Activated CD8-positive, alpha-beta T cell treated with anti-CD3 and anti-CD28 coated beads for 36 hours (primary cell): ENCODE measurements at regions not wholly inside any gene's neighbourhood (a gene's known extent, or its start where the extent isn't known, plus 50 kb on each side); places are given as distances from the start of the nearest gene placed in this dataset.

ENCODE experiments used
- ATAC-seq: fragments of 200-7000 bp; cut with Tn5 transposase; one replicate; pipeline ENCODE4 v1.10.0; 2021; ENCODE audit warnings: mild to moderate bottlenecking, moderate library complexity
- CTCF ChIA-PET: fragments of 350-600 bp; sonication (Branson Sonifier 250); formaldehyde crosslinking; loops from one replicate; lab custom pipeline; 2021; ENCODE audit warnings: antibody characterized with exemption; lab: Charles Lee
- POLR2A ChIA-PET: fragments of 350-600 bp; sonication (Branson Sonifier 250); formaldehyde crosslinking; loops from one replicate; lab custom pipeline; 2021; ENCODE audit warnings: antibody characterized with exemption; lab: Charles Lee
- DNase-seq: peaks from one replicate; pipeline ENCODE4 v3.0.0-alpha.2; 2020
- H3K27ac Mint-ChIP-seq: one replicate; pipeline ENCODE4 v1.8.0; 2021; ENCODE audit warnings: mild to moderate bottlenecking, mixed read lengths
- H3K27me3 Mint-ChIP-seq: one replicate; pipeline ENCODE4 v1.8.0; 2021; ENCODE audit warnings: mixed read lengths
- H3K36me3 Mint-ChIP-seq: one replicate; pipeline ENCODE4 v1.8.0; 2021; ENCODE audit warnings: low read depth, mixed read lengths
- H3K4me1 Mint-ChIP-seq: one replicate; pipeline ENCODE4 v1.8.0; 2021; ENCODE audit warnings: low read depth, mixed read lengths
- H3K4me3 Mint-ChIP-seq: one replicate; pipeline ENCODE4 v1.8.0; 2021; ENCODE audit warnings: mild to moderate bottlenecking, moderate library complexity, mixed read lengths
- H3K9me3 Mint-ChIP-seq: one replicate; pipeline ENCODE4 v1.8.0; 2021; ENCODE audit warnings: mixed read lengths
- intact Hi-C: fragments of 100-400 bp; cut with micrococcal nuclease; formaldehyde crosslinking; loops from one replicate; pipeline ENCODE4 v1.10.0; 2022
- TF ChIP-seq, protein P1 (sequence below): fragments of 200-600 bp; IDR thresholded peaks from one replicate; pipeline ENCODE4 v1.8.0; 2022; ENCODE audit warnings: antibody characterized with exemption, mild to moderate bottlenecking

DNA sequence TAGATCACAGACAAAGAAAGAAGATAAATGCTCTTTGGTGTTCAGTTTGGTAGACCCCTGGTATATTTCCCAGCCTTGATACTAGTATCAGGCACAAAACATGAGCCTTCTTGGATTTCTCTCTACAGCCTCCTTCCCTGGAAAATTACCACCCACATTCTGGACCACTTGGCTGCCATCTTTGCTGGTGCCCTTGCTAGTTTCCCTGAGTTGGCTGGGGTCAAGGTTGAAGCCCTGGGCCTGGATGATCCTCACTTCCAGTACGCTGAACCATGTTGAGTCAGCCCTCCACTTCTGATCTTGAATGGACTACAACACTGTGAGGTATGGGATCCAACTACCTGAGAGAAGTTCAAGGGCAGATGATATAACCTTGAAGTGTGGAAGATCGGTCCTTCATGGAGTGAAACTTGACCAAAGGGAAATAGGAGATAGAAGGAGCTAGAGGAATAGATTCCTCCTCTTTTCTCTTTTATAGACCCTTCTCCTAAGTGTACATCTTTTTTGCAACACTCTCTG, 501.4 kb downstream of the TMEM114 start:
- Mint-ChIP-seq H3K9me3 (peaks cover 2% of the 10 kb centered on the region), H3K27ac (no peak overlapping the region), H3K27me3 (no peaks in the 10 kb centered on the region), H3K4me1 (no peaks in the 10 kb centered on the region), H3K36me3 (no peaks in the 10 kb centered on the region), H3K4me3 (no peak overlapping the region)
- CTCF ChIA-PET = interaction anchor here (1.2 kb wide), 1 partner anchor 33 kb away, joined by 3 read pairs; no protein-coding TSS in a partner anchor
- intact Hi-C loops = no loop called here
- POLR2A ChIA-PET = no interaction called here
- TF ChIP-seq, protein P1, sequence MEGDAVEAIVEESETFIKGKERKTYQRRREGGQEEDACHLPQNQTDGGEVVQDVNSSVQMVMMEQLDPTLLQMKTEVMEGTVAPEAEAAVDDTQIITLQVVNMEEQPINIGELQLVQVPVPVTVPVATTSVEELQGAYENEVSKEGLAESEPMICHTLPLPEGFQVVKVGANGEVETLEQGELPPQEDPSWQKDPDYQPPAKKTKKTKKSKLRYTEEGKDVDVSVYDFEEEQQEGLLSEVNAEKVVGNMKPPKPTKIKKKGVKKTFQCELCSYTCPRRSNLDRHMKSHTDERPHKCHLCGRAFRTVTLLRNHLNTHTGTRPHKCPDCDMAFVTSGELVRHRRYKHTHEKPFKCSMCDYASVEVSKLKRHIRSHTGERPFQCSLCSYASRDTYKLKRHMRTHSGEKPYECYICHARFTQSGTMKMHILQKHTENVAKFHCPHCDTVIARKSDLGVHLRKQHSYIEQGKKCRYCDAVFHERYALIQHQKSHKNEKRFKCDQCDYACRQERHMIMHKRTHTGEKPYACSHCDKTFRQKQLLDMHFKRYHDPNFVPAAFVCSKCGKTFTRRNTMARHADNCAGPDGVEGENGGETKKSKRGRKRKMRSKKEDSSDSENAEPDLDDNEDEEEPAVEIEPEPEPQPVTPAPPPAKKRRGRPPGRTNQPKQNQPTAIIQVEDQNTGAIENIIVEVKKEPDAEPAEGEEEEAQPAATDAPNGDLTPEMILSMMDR = no peak
- no peak for DNase-seq
- no peak for ATAC-seq

DNA sequence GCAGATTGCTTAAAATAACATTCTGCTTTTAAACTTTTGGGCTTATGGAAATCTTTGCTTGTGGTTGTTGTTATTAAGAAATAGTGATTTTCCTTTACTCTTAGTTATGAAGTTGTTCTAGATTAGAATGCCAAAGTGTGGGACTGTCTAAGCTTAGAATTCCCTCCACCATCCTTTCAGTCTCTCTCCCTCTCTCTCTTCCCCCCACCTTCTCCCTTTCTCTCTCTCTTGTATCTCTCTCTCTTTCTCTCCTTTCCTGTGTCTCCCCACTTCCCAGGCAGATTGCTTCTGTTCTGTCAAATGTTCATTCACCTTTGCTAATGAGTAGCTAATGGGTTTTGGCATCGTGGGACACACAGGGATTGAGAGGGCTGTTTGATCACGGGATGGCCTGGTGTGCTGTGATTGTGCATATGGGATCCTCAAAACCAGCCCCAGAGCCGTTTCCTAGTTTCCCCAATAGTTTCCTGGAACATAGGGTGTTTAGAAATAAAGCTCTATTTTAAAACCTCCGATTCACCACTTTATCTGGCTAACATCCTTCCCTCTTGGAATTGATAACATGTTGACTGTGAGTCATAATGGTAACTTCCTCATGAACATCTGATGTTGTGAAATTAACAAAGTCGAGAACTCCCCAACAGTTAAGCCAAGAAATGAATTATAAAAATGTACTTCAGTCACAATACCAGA, 502.6 kb downstream of the TMEM114 start:
- DNase-seq = no peak
- Mint-ChIP-seq H3K36me3 (no peaks in the 10 kb centered on the region), H3K4me3 (no peak overlapping the region), H3K4me1 (no peaks in the 10 kb centered on the region), H3K27me3 (no peaks in the 10 kb centered on the region), H3K27ac (no peak overlapping the region), H3K9me3 (peaks cover 3% of the 10 kb centered on the region)
- TF ChIP-seq, protein P1 = no peak
- intact Hi-C loops = no loop called here
- ATAC-seq = no peak
- CTCF ChIA-PET = interaction anchor here (1.2 kb wide), 1 partner anchor 31 kb away, joined by 3 read pairs; no protein-coding TSS in a partner anchor
- POLR2A ChIA-PET = no interaction called here

DNA sequence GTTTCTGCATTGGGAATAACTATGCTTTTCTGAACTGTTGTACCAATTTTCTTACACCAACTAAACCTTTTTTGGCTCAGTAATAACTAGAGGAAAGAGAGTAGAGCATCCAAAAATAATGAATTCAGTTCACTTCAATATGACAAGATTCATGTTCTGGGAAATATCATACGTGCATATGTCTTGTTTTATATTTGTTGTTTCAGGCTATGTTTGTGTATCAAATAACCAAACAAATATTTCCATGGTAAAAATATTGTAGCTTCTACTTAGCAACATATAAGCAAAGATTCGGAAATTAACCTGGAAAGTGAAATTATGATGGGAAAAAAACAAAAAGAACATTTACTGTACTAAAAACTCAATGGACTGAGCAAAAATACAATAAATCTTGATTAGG, 503.2 kb downstream of the TMEM114 start:
- Mint-ChIP-seq H3K9me3 (peaks cover 3% of the 10 kb centered on the region), H3K27ac (no peak overlapping the region), H3K4me3 (no peak overlapping the region), H3K36me3 (no peaks in the 10 kb centered on the region), H3K27me3 (no peaks in the 10 kb centered on the region), H3K4me1 (no peaks in the 10 kb centered on the region)
- ChIA-PET POLR2A (no interaction called here), CTCF (no interaction called here)
- DNase-seq (no peak), ATAC-seq (no peak)
- intact Hi-C loops = no loop called here
- TF ChIP-seq, protein P1 = no peak

DNA sequence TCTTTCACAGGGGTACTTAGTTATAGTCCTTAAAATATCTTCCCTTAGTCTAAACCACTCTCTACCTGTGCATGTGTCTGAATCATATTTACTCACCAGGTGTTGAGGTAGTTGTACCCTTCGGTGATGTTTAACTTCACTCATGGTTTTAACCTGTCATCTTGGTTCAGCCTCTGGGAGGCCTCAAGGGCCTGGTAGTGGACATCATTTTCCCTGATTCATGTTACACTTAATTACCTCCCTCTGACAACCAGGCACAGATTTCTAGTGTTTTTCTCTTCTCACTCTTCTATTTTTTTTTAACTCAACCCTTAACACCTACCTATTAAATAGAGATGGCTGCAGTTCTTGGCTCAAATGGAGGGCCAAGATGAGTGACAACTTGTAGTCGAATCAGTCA, 505.4 kb downstream of the TMEM114 start:
- Mint-ChIP-seq H3K4me3 (no peak overlapping the region), H3K36me3 (no peaks in the 10 kb centered on the region), H3K9me3 (peaks cover 3% of the 10 kb centered on the region), H3K27ac (no peak overlapping the region), H3K27me3 (no peaks in the 10 kb centered on the region), H3K4me1 (no peaks in the 10 kb centered on the region)
- DNase-seq (no peak), ATAC-seq (no peak)
- TF ChIP-seq, protein P1 = no peak
- ChIA-PET CTCF (no interaction called here), POLR2A (no interaction called here)
- intact Hi-C loops = no loop called here

DNA sequence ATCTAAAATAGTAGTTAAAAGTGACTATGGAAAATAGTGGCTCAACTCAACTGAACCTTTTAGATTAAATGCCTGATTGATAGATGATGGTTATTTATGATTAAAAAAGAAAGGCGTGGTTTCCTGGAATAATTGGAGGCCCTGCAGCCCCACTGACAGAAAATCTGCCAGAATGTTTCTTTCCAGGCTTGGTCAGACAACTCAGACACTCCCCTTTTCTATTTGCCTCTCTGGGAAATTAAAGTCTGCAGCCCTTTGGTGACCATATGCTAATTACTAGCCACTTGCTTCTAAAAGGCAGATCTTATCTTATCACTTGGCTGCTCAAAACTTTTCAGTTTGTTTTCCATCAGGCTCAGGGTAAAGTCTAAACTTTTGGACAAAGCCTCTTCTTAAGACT, 506.0 kb downstream of the TMEM114 start:
- TF ChIP-seq, protein P1 = no peak
- Mint-ChIP-seq H3K4me1 (no peaks in the 10 kb centered on the region), H3K4me3 (no peak overlapping the region), H3K27me3 (no peaks in the 10 kb centered on the region), H3K9me3 (peaks cover 3% of the 10 kb centered on the region), H3K27ac (no peak overlapping the region), H3K36me3 (no peaks in the 10 kb centered on the region)
- CTCF ChIA-PET = no interaction called here
- intact Hi-C loops = no loop called here
- POLR2A ChIA-PET = no interaction called here
- no peak for DNase-seq
- no peak for ATAC-seq
